ENCODE measurements at regions not wholly inside any gene's neighbourhood (a gene's known extent, or its start where the extent isn't known, plus 50 kb on each side); places are given as distances from the start of the nearest gene placed in this dataset.

GRCh38 chr11:134677891-134678551 is 266.0 kb upstream of the B3GAT1 start:
- TF ChIP-seq POLR2AphosphoS5 (IDR thresholded peaks at IDR 0.05) (no peak), CTCF (IDR thresholded peaks at IDR 0.05) (no peak), POLR2A (IDR thresholded peaks at IDR 0.05) (no peak)

Measured in sigmoid colon (tissue), 4 donors.